ENCODE measurements at regions not wholly inside any gene's neighbourhood (a gene's known extent, or its start where the extent isn't known, plus 50 kb on each side); places are given as distances from the start of the nearest gene placed in this dataset.

GRCh38 chr22:26905640-26906039 lies 248.3 kb downstream of the MIAT start:
- TF ChIP-seq RARB (CRISPR knock-in tag; IDR thresholded peaks at IDR 0.05) (no peak), TSHZ2 (CRISPR knock-in tag; IDR thresholded peaks at IDR 0.05) (no peak), GLIS3 (CRISPR knock-in tag; IDR thresholded peaks at IDR 0.05) (no peak), ZFP3 (CRISPR knock-in tag; IDR thresholded peaks at IDR 0.05) (no peak), ZNF8 (CRISPR knock-in tag; IDR thresholded peaks at IDR 0.05) (no peak)
